ENCODE measurements at regions not wholly inside any gene's neighbourhood (a gene's known extent, or its start where the extent isn't known, plus 50 kb on each side); places are given as distances from the start of the nearest gene placed in this dataset.

DNA sequence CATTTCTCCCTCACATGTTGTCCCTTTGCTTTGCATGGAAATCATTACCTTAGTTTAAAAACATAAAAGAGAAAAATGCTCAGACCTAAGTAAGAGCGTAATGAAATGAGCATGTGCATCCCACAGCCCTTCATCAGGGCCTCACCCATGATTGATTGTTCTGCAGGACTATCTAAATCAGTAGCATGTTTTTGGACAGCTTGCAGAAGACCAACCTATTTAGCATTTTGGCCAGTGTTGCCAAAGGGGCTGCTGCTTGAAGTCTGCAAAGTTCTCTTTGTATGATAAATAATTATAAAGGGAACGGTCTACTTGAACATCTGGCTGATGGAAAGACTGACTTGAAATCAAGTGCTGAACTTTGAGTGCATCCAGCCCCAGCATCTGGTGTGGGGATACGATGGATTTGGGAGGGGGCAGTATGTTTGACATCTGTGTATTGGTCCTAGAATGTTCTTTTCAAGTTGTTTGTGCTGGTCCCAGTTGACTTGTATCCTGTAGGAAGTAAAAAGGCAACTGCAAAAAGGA is 76.1 kb upstream of the LIMCH1 start (continued):
- TF ChIP-seq, protein P1, sequence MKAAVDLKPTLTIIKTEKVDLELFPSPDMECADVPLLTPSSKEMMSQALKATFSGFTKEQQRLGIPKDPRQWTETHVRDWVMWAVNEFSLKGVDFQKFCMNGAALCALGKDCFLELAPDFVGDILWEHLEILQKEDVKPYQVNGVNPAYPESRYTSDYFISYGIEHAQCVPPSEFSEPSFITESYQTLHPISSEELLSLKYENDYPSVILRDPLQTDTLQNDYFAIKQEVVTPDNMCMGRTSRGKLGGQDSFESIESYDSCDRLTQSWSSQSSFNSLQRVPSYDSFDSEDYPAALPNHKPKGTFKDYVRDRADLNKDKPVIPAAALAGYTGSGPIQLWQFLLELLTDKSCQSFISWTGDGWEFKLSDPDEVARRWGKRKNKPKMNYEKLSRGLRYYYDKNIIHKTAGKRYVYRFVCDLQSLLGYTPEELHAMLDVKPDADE (IDR thresholded peaks at IDR 0.05) = no peak
- TF ChIP-seq, protein P2, sequence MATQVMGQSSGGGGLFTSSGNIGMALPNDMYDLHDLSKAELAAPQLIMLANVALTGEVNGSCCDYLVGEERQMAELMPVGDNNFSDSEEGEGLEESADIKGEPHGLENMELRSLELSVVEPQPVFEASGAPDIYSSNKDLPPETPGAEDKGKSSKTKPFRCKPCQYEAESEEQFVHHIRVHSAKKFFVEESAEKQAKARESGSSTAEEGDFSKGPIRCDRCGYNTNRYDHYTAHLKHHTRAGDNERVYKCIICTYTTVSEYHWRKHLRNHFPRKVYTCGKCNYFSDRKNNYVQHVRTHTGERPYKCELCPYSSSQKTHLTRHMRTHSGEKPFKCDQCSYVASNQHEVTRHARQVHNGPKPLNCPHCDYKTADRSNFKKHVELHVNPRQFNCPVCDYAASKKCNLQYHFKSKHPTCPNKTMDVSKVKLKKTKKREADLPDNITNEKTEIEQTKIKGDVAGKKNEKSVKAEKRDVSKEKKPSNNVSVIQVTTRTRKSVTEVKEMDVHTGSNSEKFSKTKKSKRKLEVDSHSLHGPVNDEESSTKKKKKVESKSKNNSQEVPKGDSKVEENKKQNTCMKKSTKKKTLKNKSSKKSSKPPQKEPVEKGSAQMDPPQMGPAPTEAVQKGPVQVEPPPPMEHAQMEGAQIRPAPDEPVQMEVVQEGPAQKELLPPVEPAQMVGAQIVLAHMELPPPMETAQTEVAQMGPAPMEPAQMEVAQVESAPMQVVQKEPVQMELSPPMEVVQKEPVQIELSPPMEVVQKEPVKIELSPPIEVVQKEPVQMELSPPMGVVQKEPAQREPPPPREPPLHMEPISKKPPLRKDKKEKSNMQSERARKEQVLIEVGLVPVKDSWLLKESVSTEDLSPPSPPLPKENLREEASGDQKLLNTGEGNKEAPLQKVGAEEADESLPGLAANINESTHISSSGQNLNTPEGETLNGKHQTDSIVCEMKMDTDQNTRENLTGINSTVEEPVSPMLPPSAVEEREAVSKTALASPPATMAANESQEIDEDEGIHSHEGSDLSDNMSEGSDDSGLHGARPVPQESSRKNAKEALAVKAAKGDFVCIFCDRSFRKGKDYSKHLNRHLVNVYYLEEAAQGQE (IDR thresholded peaks at IDR 0.05; ENCODE audit: unreplicated experiment) = no peak

DNA sequence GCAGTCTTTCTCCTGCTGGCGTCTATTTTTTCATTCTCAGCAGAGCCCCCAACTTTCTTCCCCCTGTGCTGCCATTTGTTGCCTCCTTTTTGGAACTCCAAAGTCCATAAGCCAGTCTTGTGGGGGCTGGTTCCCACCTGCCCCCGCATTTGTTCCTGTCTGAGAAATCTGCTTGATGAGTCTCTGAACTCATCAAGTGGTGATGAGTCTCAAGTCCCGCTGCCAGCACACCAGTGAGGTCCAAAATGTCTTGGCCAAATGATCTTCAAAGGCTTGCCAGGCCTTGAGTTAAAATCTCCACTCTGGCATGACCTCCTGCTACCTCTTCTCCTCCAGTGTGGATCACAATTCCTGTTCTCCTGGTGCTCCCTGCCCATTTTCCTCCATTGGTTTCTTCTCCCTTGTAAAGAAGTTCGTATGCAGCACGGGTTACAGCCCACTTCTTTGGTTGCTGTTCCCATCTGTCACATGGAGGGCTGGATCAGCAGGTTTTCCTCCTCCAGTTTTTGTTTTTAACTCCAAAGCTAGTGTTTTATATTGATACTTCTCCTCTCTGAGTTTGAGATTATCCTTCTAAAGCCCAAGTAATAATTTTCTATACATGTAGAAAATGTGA is 72.7 kb upstream of the LIMCH1 start:
- H3K4me2 ChIP-seq = no peak overlapping the region
- no peaks in the 10 kb centered on the region for H3K9me2 ChIP-seq (ENCODE audit: insufficient read depth)
- ATAC-seq (no peak), DNase-seq (ENCODE audit: low spot score) (no peak)
- H3K9me3 Mint-ChIP-seq = no peaks in the 10 kb centered on the region
- no peaks in the 10 kb centered on the region for H4K20me1 ChIP-seq (replicated peaks; ENCODE audit: insufficient read depth)
- H3F3A ChIP-seq (replicated peaks; ENCODE audit: low read depth) = no peaks in the 10 kb centered on the region
- peaks cover 7% of the 10 kb centered on the region for H3K27me3 Mint-ChIP-seq (ENCODE audit: insufficient read depth, low read depth, poor library complexity)
- no peak overlapping the region for H3K27ac Mint-ChIP-seq
- H3K4me1 Mint-ChIP-seq = peaks cover 12% of the 10 kb centered on the region
- 0 out of 2 replicates have a peak, but pooled peaks cover 4% of the 10 kb centered on the region for H3K4me1 ChIP-seq (ENCODE audit: insufficient read depth)
- H3K79me2 ChIP-seq (replicated peaks; ENCODE audit: insufficient read depth) = no peaks in the 10 kb centered on the region
- no peaks in the 10 kb centered on the region for H3K36me3 ChIP-seq (ENCODE audit: insufficient read depth)
- H3K27me3 ChIP-seq (ENCODE audit: insufficient read depth) = no peaks in the 10 kb centered on the region
- H3K27ac ChIP-seq (ENCODE audit: low read depth) = no peak overlapping the region
- H3K4me3 Mint-ChIP-seq = no peak overlapping the region
- no peak overlapping the region for H2AFZ ChIP-seq
- H3K36me3 Mint-ChIP-seq (ENCODE audit: low read depth) = no peaks in the 10 kb centered on the region
- no peak overlapping the region for H3K4me3 ChIP-seq
- TF ChIP-seq EZH2 (IDR thresholded peaks at IDR 0.05; ENCODE audit: low read depth, unreplicated experiment) = no peak
- no peak for TF ChIP-seq ZNF114 (CRISPR knock-in tag; IDR thresholded peaks at IDR 0.05)
- no peak for TF ChIP-seq POLR2AphosphoS5 (IDR thresholded peaks at IDR 0.05; ENCODE audit: low read depth)
- TF ChIP-seq, protein P1 (IDR thresholded peaks at IDR 0.05) = no peak
- no peak for TF ChIP-seq CREB1 (CRISPR knock-in tag; IDR thresholded peaks at IDR 0.05; ENCODE audit: low read depth)
- TF ChIP-seq, protein P2 (IDR thresholded peaks at IDR 0.05; ENCODE audit: unreplicated experiment) = no peak
- TF ChIP-seq, protein P3, sequence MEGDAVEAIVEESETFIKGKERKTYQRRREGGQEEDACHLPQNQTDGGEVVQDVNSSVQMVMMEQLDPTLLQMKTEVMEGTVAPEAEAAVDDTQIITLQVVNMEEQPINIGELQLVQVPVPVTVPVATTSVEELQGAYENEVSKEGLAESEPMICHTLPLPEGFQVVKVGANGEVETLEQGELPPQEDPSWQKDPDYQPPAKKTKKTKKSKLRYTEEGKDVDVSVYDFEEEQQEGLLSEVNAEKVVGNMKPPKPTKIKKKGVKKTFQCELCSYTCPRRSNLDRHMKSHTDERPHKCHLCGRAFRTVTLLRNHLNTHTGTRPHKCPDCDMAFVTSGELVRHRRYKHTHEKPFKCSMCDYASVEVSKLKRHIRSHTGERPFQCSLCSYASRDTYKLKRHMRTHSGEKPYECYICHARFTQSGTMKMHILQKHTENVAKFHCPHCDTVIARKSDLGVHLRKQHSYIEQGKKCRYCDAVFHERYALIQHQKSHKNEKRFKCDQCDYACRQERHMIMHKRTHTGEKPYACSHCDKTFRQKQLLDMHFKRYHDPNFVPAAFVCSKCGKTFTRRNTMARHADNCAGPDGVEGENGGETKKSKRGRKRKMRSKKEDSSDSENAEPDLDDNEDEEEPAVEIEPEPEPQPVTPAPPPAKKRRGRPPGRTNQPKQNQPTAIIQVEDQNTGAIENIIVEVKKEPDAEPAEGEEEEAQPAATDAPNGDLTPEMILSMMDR (conservative IDR thresholded peaks at IDR 0.05; ENCODE audit: low read depth in 2 of 2) = no peak
